ENCODE measurements at regions not wholly inside any gene's neighbourhood (a gene's known extent, or its start where the extent isn't known, plus 50 kb on each side); places are given as distances from the start of the nearest gene placed in this dataset.

DNA sequence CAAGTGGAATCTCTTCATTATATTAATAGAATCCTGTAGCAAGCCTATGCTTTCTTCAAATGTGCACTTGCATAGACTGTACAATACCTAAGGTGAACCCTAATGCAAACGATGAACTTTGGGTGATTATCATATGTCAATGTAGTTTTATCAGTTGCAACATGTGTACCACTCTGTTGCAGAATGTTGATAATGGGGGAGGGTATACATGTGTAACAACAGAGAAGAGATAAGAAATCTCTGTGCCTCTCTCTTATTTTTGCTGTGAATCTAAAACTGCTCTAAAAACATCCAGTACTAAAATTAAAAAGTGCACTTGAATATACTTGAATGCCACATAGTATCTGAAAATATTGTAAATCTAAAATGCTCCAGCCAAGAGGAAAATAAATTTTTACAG, 820.8 kb upstream of the MIR17HG start:
- no peak for DNase-seq

- no peak for DNase-seq
Measured at GRCh38 chr13:90531744-90532143, 815.7 kb upstream of the MIR17HG start.

- DNase-seq, result no peak
Measured at GRCh38 chr13:90532861-90533492, 814.5 kb upstream of the MIR17HG start.

- DNase-seq, result no peak
Measured at GRCh38 chr13:90533866-90534265, 813.6 kb upstream of the MIR17HG start.

DNA sequence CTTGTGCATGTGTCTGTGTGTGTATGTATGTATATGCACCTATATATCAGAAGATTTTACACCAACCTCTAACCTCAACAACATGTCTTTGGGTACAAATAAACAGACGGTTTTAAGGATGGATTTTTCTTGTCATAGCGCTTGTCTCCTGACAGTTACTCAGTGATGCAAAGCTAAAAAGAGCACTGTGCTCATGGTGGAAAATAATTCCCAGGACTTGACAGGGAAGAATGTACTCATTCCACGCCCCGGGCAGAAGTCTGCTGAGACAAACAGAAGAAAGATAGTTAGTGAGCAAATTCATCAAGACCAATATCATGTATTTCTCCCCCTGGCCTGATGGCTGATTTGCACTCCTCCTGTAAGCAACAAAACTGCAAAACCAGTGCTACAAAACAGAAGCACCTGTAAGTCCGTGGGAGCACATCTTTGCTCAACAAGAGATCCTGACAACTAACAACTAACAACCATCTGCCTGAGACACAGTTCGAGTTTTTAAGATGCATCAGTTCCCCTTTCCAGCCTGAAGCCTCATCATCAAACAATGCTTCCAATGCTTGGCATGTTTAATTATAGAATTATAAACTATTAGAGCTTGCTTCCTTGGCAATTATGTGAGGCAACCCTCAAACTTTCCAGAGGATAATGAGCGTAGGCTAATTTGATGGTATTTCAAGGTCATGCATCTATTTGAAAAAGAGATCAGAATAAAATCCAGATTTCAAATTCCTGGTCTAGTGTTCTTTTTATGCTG, 812.7 kb upstream of the MIR17HG start:
- no peak for DNase-seq

DNA sequence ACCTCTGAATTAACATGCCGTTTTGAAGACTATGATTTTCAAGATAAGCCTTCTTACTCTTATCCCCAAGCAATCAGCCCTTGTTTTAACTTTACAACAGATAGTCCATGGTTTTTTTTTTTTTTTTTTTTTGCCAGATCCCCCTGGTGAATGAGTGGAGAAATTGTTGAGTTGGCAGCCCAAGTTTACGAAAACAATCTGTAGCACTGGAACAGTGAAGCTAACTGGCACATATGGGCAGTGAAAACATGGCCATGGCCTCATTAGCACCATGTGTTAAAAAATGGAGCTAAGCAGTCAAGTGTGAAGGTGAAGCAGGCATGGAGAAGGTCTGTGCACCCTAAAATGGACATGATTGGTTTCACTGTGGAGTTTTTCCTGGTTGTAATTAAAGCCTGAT, 812.1 kb upstream of the MIR17HG start:
- DNase-seq, result no peak

GRCh38 chr13:90538063-90538462, 809.4 kb upstream of the MIR17HG start:
- DNase-seq, result no peak

GRCh38 chr13:90541346-90541745, 806.1 kb upstream of the MIR17HG start:
- no peak for DNase-seq

- no peak for DNase-seq
Measured at GRCh38 chr13:90542959-90543505, 804.5 kb upstream of the MIR17HG start.

- DNase-seq, result no peak
Measured at GRCh38 chr13:90545070-90545840, 802.2 kb upstream of the MIR17HG start.

- DNase-seq, result no peak
Measured at GRCh38 chr13:90547272-90547790, 800.2 kb upstream of the MIR17HG start.

DNA sequence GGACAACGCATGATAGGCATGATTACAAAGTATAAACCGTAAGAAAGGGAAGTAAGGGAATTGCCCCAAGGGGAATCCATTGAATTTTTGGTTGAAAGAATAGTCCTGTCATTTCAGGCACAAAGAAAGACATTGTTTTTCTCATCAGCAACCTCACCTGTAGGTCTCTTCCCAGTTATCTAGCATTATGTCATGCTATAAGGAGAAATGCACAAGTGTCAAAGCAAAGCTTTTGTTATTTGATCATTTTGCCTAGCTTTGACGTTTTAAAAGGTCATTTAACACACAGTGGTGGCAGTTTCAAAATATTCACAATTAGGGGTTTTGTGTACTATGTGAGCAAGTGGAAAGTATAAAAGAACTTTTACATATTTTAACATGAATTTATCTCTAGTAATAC, 796.2 kb upstream of the MIR17HG start:
- no peak for DNase-seq

DNA sequence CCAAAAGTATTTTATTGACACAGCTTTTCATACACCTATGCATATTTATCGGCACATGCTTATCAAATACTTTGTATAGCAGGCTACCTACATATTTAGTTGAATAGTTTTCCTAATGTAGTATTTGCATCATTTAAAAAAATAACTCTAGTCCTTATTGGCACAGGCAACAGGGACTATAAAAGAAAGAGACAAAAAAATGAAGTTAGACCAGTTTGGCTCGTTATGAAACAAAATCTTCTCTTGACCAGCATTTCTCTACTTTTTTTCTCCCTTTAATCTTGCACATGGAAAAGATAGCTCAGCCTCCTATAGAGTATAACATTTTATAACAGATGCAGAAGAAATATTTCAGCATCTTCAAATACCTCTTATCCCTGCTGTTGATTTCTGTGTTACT, 794.8 kb upstream of the MIR17HG start:
- no peak for DNase-seq

- DNase-seq, result peak in 1 of 2 experiments; percentile 1
Measured at GRCh38 chr13:90553159-90553558, 794.3 kb upstream of the MIR17HG start.

DNA sequence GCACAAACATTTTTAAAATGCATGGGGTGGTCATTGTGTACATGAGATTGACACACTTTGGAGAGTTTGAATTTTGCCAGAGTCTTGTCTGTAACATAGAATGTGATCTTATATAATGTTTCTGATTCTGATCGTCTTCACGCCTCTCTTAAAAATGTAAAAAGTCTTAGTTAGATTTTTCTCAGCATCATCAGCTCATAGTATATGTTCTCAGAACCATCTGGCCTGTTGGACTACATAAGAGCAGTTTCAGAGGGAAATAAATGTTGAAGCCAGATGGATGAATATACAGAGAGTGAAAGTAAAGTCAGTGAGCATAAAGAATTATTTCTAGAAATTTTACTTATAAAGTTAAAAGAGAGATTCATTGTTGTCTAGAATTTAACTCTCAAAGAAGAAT, 789.9 kb upstream of the MIR17HG start:
- DNase-seq, result no peak

DNA sequence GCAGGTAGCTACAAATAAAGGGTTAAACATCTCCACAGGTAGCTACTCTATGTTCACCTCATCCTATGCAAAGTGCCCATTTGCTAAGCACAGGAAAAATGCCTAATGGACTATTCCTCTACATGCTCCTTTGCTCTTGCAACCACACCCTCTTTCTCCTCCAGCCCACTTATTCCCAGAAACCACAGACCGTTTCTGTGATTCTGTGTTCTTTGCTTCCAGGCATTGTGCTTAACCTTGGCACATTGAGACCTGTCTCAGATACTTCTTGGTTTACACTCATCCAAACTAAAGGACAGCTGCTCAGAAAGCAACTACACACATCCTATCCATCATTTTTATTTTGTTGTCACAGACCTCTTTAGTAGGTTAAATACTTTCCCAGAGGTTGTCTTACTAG, 785.0 kb upstream of the MIR17HG start:
- no peak for DNase-seq

DNA sequence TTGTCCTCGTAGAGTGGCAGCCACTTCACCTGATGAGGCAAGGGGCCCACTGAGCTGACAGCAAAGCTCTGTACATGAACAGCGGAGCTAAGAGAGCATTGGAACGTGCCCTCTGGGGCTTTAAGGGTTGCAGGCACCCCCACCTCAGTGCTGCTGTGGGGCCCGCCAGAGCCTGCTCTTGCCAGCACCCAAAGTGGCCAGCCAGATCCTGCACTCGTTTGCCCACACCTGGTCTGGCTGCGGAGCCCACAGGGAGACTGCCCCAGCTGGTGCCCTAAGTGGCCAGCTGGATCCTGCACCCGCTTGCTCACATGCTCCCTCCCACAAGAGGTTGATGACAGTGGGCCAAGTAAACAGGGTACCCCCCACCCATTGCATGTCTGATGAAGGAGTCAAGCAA, 783.4 kb upstream of the MIR17HG start:
- DNase-seq, result no peak

DNA sequence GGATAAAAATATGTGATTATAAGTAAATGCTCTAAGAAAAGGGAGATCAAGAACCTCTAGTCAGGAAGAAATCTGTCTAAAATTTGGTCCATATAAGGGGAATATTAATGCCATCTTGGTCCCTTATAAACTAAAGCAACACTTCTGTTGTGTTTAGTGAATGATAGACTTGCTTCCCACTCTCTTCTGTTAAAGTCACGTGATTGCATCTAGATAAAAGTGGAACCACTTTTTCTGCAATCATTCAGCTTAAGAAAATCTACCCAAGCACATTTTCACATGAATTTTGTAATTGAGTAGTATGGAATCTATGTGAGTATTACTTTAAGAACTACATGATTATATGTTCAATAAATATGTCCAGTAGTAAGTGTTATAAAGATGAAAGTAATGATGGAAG, 782.9 kb upstream of the MIR17HG start:
- DNase-seq, result no peak

DNA sequence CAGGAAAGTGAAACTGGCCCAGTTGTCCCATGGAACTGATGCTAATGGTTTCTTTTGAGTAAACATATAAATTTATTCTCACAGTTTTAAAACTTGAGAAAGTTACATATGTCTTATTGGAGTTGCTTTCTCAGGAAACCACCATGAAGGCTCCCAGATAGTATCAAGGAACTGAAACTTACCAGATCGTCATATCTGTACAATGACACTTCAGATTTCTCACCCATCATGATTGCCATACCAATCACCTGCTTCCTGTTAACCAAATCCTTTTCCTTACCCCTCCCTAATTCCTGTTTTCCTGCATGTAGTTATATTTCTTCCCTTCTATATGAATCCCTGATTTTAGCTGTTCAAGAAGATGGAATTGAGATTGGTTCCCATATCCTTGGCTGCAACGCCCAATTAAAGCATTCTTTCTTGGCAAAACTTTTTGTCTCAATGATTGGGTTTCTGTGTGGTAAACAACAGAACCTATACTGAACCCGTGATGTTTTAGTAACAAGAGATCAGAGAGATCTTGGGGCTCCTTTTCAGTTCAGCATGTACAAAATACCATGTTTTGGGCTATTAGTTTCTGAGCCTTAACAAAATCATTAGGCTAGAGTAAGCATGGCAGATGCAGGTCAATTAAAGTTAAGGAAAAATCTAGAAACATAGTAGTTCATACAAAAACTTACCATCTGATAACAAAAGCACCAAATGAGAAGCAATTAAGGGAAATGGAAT, 781.3 kb upstream of the MIR17HG start:
- DNase-seq, result no peak

- DNase-seq, result no peak
Measured at GRCh38 chr13:90568165-90568564, 779.3 kb upstream of the MIR17HG start.

GRCh38 chr13:90576067-90576466, 771.4 kb upstream of the MIR17HG start:
- DNase-seq, result no peak

DNA sequence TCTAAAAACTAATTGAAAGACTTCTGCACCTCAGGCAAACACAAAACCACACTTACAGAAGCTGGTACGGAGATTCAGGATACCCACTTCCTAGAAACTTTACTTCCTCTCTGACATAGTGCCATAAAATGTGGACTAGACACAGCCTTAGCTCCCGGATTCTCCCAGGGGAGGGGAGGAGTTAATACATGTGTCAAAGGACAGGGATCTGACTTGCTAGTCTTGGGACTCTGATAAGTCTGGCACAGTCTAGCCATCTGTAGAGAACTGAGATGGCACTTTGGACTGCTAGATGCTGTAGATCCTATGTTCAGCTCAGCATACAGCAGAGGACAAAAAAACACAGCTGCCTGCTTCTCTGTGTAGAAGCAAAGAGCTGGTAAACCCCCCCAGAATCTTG, 769.8 kb upstream of the MIR17HG start:
- no peak for DNase-seq

GRCh38 chr13:90585392-90585791, 762.1 kb upstream of the MIR17HG start:
- DNase-seq, result no peak
